GM12864 (cell line): ENCODE measurements at regions not wholly inside any gene's neighbourhood (a gene's known extent, or its start where the extent isn't known, plus 50 kb on each side); places are given as distances from the start of the nearest gene placed in this dataset.

Experiments used
- DNase-seq: peaks from one replicate; pipeline ENCODE4 v3.0.0-alpha.2; 2011; ENCODE audit warnings: low read depth
- H3K4me3 ChIP-seq: 2 replicates; pipeline ENCODE4 v1.5.1; 2011; ENCODE audit warnings: mild to moderate bottlenecking, low read depth, low read length, control low read depth
- CTCF ChIP-seq: IDR thresholded peaks from 2 replicates; pipeline ENCODE4 v1.5.1; 2011; ENCODE audit warnings: low read depth, mild to moderate bottlenecking, moderate library complexity, low read length, control low read depth, inconsistent platforms; ENCODE audit errors: missing control alignments

- no peak for TF ChIP-seq CTCF
- DNase-seq, result no peak
- no peak overlapping the region for H3K4me3 ChIP-seq
Observed at GRCh38 chr21:28727809-28728208, 264.9 kb downstream of the LTN1 start.

- DNase-seq, result no peak
- no peak for TF ChIP-seq CTCF
- no peak overlapping the region for H3K4me3 ChIP-seq
Observed at GRCh38 chr21:28725396-28725795, 267.3 kb downstream of the LTN1 start.

GRCh38 chr21:28723646-28724045 lies 269.0 kb downstream of the LTN1 start:
- no peak for TF ChIP-seq CTCF
- no peak overlapping the region for H3K4me3 ChIP-seq
- DNase-seq, result no peak

GRCh38 chr21:28719723-28720122 lies 273.0 kb downstream of the LTN1 start:
- no peak overlapping the region for H3K4me3 ChIP-seq
- no peak for TF ChIP-seq CTCF
- no peak for DNase-seq

GRCh38 chr21:28714777-28715464 lies 277.8 kb downstream of the LTN1 start:
- DNase-seq, result no peak
- no peak overlapping the region for H3K4me3 ChIP-seq
- no peak for TF ChIP-seq CTCF

GRCh38 chr21:28712411-28712810 lies 280.3 kb downstream of the LTN1 start:
- no peak for TF ChIP-seq CTCF
- no peak overlapping the region for H3K4me3 ChIP-seq
- DNase-seq, result no peak

GRCh38 chr21:28705616-28706015 lies 287.1 kb downstream of the LTN1 start:
- no peak overlapping the region for H3K4me3 ChIP-seq
- TF ChIP-seq CTCF, result no peak
- DNase-seq, result no peak
